Activated CD4-positive, CD25-positive, alpha-beta regulatory T cell (primary cell): ENCODE measurements at regions not wholly inside any gene's neighbourhood (a gene's known extent, or its start where the extent isn't known, plus 50 kb on each side); places are given as distances from the start of the nearest gene placed in this dataset.

Experiments
- DNase-seq, 4 experiments: peaks; one replicate each; lab custom pipeline; 2025; lab: John Stamatoyannopoulos, UW

DNA sequence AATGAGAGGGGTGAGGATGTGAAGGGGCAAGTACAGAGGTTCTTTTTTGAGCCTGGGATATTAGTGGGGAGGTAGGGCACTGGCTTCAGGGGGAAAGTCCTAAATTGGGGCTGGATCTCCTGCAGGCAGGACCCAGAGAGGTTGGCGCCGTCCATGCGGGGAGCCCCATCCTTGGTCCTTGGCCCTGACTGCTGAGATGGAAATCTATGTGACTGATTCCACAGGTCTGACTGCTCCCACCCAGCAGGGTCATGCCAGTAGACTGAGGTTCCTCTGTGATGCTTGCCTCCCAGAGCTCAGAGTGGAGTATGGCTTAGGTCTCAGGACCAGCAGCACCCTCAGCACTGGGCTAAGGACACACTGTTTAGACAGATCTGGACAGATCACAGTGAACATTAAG lies 988.6 kb upstream of the TMEM132C start:
- DNase-seq: no peak

DNA sequence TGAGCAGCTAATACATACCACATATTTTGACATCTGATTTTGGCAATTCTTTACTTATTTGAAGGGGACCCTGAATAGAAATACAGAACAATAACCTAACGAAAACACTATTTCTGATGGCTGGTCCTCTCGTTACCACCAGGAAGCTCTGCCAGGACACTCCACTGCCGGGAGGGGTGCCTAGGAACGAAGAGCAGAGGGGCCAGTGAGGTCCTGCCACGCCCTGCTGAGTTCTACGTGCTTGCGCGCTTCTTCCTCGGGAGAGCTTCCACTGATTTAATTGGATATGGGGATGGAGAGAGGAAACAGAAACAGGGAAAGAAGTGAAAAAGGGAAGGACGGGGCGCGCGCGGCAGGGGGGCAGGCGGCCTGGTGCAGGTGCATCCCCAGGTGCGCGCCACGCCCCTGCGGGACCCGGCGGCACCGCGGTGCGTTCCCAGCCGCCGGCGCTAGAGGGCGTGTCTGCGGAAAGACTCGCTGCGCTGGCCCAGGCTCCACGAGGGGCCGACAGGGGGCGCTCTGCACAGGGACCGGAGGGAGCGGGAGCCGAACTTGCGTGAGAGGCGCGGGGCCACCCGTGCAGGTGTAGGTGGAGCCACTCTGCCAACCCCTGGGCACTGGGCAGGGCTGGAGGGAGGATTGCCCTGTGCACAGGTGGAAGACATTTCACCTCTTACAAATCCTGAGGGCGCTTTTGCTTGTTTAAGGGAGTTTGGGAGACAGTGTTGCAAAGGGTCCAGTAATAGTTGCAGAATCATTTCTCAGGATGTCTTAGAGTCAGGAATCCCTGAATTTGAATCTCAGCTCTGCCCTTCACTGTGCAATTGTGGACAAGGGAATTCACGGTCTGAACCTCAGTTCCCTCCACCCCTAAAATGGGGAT lies 986.3 kb upstream of the TMEM132C start:
- DNase-seq: peak in 3 of 4 experiments; percentile 11 to 31 (median 18)

DNA sequence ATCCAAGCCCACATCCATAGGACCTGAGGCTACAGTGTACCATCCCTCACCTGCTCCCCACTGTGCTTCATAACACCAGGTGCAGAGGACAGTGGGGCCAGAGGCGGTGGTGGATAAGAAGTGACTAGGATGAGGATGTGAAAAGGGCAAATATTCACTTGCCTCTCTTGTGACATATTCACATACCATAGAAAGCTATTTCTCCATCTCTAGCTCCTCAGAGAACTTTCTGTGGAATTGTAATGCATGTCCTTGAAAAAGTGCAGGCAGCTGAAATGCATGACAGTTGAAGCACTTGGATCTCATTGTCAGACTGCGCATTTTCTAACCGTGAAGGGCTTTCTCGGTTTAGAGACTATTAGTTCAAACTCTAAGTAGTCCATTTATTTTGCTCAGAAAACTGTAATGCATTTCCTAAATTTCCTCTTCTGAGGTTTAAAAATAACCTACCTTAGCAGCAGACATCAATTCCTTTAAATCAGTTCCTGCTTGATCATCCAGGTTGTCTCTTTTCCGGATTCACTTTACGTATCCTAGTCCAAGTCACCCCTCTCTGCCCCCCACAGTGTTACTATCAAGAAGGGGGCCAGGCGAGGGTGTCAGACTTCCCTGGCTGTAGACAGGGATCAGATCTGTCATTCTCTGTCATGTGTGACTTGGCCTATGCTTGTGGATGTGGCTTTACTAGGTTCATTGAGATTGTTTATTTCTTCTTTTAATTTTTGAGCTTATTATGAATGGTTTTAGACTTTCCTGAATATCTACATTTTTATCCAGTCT lies 984.0 kb upstream of the TMEM132C start:
- DNase-seq: no peak

DNA sequence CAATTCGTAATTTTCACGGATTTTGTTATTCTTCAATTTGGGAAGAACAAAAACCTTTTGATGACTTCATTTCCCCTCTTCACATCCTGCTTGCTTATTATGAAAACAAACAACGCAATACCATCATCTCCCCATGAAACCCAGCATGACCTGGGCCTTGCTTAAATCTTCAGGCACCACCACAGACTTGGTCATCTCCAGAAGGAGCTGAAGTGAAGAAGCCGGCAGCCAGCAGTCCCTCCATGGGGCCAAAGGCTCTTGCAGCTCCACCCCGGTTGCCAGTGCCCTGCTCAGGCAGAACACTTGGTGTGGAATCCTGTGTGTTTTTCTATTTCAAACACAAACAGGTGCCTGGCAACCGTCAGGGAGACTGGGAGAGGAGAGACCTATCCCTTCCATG lies 982.9 kb upstream of the TMEM132C start:
- no peak for DNase-seq

DNA sequence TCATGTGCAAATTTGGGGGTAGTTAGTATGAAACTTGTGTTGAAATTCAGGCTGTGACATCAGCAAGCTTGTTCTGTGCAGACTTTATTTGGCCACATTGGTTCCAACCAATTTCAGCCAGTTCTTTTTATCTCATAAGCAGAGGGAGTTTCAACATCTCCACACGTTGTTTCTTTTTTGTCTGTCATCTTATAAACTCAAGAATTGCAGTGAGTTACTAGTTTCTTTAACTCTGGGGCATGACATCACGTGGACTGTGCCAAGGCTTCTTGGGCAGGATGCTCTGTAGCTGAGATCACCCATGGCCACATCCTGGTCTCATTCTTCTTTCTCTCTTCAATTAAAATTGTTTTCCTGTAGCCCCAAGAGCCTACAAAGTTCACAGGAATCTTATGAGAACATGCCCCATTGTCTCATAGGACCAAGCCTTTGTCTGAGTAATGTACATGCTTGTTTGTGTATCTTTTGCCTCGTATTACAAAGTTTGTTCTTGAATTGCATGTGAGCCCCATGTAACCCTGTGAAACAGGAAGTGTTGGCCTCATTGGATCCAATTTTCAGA lies 982.0 kb upstream of the TMEM132C start:
- DNase-seq: no peak

DNA sequence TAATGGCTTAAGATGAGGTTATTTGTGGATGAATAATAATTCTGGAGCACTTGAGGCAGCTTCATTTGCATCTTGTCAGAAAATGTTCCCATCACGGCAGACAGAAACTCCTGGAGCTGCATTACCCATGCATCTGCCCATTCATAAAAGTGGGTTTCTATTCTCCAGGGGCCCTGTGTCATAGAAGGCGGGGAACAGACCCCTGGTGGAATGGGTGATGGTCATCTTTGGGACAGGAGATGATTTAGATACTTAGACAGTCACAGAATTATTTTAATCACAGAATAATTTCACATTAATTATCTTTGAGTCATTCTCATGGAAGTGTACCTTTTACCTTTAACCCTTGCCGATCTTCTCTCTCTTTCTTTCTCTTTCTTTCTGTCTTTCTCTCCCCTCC lies 980.7 kb upstream of the TMEM132C start:
- DNase-seq: no peak

DNA sequence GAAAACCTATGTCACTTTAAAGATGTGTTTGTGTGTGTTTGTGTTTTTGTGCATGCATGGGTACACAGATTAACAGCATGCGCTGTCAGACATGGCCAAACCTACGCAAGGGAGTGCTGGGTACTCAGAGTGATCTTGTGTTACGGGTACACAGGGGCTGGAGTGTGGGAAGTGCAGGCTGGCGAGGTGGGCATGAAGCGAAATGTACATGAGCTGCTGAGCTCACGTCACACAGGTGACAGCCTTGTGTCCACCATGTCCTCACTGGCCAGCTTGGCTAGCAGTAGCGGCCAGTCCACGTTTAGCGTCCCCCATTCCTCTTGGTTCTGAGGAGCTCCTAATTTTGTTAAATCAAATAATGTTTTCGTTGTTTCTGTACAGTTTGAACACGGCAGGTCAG lies 979.7 kb upstream of the TMEM132C start:
- no peak for DNase-seq

DNA sequence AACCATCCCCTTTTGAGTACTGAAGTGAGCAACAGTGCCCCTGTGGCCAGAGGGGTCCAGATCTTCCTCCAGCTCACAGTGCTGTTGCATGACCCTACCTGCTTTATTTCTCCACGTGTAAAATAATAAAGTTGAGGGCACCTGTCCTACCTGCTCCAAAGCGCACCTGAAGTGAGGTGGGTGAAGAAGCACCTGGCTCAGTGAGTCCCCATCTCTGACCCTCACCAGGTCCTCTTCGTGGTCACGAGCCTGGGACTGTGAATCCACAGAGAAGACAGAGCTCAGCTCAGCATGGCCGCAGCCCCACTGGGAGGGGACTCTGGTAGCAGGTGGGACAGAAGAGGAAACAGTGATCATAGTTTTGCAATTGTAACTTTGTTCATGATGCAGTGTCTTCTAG lies 976.7 kb upstream of the TMEM132C start:
- DNase-seq: no peak

DNA sequence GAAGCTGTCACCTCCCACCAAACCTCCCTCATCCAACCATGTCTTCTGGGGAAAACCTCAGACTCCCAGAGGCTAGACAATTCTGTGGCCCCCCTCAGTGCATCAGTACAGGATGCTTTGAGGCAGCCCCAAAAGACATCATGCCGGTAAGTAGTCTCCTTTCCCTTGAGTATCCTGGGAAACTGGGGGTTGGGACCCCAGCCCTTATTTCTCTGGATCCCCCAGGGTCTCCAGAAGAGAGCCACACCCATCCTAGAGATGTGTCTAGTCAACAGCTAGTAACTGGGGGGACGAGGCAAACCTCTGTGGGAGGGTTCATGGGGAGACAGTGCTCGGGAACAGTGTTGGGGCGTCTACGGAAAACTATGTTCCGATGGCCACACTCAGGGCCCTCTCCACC lies 974.2 kb upstream of the TMEM132C start:
- no peak for DNase-seq

DNA sequence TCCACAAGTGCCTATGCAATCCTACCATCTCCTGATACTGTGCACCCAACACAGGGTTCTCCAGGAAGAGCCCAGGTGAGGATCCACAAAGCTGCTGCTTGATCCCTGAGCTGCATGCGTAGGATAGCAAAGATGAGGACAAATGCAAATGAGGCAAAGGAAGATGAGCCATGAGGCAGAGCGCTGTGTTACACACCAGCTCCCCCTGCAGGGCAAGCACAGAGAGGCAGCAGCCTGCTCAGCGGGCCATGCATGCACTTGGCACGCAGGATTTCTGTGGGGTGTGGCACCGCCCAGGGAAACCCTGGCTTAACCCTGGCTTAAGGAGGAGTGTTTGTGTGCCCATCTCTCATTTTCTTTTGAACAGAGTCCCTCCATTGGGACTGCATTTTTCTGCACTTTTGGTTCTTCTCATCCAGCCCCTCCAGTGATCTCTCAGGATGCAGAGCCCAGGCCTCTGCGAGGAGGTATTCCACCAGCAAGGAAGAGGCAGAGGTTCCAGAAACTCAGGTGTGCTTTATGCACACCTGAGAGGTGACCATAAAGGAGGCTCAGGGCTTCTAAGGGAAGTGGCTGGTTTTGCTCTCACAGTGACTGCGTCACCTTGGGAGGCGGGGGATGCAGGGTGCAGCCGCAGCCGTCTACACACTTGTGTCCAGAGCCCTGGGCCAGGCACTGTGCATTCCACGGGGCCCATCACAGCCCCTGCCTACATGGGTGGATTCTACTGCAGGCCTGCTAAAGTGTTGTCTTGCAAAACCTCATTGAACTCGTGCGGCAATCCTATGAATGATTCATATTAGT lies 973.3 kb upstream of the TMEM132C start:
- DNase-seq: no peak

DNA sequence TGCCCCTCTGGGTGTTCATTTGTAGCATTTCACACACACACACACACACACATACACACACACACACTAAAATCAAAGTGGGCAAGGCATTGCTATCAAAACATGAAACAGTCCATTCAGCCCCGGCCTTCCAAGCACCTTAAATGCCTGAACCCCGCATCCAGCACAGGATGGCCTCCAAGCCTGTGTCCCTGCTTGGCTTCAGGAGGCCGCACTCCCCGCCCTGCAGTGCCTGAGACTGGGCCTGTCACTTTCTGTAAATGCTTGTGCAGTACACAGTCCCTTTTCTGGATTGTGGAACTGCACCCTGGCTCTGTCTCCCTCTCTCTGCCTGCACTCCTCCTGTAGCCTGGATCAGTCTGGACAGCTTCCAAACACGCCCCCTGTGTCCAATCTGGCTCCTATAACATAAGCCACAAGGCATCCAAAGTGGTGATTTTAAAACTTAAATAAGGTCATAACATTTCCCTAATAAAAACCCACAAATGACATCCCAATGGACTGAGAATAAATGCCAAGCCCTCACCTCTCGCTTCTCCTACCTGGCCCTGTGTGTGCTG lies 972.2 kb upstream of the TMEM132C start:
- no peak for DNase-seq

DNA sequence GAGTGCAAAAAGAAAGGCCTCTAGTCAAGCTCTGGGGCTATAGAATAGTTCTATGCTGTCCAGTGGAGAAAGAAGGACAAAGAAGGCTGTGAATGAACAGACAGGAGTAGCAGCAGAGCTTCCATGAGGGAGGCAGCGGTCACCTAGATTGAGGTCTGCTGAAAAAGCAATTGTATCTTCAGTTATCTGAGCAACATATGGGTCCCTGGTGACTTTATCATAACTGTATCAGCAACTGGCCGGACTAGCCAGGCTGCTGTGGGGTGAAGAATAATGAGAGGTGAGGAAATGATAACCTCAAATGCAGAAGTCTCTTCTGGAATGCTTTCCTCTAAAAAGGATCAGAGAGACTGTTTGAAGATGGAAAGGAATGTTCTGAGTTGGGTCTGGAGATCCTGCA lies 971.3 kb upstream of the TMEM132C start:
- DNase-seq: no peak

DNA sequence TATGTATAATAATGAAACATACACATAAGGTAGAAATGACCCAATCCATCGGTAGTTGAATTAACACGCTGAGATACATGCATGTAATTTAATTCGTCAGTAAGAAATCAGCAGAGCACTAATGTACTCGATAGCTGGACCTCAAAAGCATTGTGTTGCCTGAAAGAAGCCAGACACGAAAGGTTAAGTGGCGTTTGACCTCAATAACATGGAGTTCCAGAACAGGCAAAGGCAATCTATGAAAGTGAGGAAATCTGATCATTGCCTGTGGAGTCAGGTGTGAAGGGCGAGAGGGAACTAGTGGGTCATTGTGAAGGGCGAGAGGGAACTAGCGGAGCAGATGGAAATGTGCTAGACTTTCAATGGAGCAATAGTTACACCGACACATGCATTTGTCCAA lies 970.4 kb upstream of the TMEM132C start:
- no peak for DNase-seq

DNA sequence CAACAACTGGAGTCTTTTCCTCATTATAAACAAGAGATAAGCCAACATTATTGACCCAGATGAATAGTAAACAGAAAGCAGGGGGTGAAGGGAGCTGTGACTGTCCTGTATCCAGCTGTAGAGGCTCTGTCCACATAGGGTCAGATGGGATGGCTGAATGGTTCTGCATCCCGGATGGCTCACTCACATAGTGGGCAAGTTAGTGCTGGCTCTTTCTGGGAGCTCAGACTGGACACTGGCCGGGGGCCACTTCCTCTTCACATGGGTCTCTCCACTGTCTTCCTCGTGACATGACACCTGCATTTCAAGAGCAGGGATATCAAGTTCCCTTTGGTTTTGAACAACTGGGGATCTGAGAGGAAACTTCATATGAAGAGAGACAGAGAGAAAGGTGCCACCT lies 969.6 kb upstream of the TMEM132C start:
- DNase-seq: no peak

DNA sequence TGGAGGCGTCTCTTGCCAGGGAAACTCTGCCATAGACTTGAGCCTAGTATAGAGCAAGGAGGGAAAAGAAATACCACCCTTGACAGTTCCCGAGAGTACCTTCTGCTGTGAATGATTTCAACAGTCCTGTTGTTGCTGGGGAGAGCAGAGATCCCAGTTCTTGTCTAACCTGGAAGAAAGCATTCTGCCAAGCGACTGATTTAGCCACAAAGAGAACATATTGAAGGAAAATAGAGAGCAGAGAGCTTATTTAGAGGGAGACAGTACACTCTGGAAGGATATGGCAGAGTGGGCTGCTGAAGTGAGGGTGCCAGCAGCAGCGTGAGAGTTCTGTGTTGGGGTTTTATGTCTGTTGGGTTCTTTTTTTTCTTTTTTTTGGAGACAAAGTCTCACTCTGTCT lies 966.9 kb upstream of the TMEM132C start:
- no peak for DNase-seq

DNA sequence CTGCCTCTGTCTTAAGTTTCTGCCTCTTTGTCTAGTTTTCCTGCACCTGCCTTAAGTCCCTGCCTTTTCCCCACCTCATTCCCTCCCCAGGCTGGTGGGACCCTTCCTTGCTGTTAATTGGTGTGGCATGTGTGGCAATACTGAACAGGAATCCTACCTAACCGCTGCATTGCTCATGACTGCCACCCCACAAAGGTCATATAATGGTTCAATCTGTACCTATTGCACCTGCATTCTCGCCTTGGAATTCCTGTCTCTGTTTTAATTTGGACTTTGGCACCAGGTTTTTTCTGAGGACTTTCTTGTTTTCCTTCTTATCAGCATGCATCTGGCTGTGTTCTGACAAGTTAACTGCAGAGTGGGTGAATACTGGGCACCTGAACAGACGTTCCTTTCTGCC lies 966.2 kb upstream of the TMEM132C start:
- no peak for DNase-seq

DNA sequence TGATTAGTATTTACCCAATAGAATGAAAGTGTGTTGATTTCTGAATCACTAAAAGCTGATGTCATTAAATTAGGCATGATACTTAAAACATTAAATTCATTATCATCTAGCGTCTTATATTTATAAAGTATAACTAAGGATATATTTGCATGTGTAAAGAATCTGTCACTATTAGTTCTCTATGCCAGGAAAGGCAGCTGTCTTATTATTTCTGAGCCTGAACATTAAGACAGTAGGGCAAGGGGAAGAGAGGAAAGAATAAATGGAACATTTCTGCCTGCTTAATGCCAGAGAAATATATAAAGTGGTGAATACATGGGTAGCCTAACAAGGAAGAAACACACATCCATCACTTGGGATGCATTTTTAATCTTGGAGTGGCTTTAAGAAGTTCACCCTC lies 965.1 kb upstream of the TMEM132C start:
- DNase-seq: no peak

DNA sequence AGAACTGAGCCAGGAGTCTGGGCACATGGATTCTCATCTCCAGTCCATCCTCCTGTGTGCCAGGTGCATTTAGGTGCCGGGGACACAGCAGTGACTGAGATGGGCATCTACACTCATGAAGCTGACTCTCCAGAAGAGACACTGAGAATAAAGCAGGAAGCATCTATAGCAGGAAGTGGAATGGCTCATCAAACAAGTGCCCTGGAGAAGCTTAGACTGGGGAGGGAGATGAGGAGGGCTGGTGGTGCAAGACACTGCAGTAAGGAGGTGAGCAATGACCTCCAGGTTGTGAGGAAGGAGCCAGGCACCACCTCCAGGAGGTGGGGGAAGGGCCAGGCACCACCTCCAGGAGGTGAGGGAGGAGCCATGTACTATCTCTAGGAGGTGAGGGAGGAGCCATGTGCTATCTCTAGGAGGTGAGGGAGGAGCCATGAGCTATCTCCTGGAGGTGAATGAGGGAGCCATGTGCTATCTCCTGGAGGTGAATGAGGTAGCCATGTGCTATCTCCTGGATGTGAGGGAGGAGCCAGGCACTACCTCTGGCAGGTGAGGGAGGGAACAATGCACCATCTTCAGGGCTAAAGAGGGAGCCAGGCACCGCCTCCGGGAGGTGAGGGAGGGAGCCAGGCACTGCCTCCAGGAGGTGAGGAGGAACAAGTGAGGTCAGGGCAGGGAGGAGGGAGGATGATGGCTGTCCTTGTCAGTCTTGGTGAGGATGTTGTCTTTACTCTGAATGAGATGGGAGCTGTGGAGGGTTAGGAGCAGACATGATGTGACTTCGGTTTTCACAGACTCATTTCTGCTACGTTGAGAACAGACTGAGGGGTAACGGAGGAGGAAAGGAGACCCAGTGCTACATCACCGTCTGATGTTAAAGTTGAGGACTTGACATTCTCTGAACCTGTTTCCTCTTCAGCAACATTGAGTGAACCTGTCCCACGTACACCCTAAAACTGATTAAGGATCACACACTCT lies 961.9 kb upstream of the TMEM132C start:
- DNase-seq: no peak

DNA sequence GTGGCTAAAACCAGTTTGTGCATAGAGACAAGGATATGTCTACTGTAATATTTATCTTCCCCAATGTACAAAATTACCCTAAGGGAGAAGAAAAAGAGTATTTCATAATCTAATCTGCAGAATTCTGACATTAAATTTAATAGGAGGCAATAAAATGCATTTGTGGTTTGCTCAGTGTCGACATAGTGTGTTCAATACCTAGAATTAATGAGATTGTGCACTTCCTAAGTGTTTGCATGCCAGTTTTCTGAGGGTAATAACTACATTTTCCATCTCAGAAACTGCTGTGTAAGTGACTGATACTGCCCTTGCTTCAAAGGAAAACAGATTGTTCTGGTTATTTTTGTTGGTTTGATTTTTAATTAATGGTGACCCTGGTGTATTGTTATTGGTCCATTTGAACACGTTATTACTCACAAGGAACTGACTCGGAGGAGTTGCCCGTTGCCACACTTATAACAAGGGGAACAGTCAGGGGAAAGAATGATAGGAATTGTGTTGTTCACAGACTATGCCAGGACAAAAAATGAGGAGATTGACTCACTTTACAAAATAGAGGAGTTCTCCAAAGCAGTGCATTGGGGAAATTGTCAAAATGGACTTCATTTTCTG lies 960.3 kb upstream of the TMEM132C start:
- no peak for DNase-seq

DNA sequence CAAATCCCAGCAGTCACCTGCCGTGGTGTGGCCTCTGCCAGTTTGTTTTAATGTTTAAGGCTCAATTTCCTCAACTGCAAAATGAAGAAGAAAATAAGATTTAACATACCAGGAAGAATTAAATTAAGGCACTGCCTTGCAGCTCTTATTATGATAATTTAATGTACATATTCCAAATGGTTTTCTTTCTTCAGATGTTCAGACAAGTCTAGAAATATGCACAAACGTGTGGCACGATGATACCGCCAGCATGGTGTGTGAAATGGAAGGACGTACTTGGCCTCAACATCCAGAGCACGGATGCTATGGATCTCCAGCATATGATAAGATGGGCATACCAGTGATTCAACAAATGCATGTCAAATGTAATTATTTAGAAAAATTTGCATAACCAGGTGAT lies 959.4 kb upstream of the TMEM132C start:
- no peak for DNase-seq
